Trophoblast cell (in vitro differentiated cells and primary cell): ENCODE measurements at regions not wholly inside any gene's neighbourhood (a gene's known extent, or its start where the extent isn't known, plus 50 kb on each side); places are given as distances from the start of the nearest gene placed in this dataset.

Experiments used
- DNase-seq, 2 donors: peaks; one replicate each; pipeline ENCODE4 v3.0.0-alpha.2; 2016
- H2AFZ ChIP-seq: 2 replicates; pipeline ENCODE4 v1.6.1; 2013; ENCODE audit warnings: low read length, moderate library complexity, mild to moderate bottlenecking; ENCODE audit not compliant: insufficient read depth, poor library complexity
- H2AK5ac ChIP-seq: 2 replicates; pipeline ENCODE4 v1.6.1; 2013; ENCODE audit warnings: mild to moderate bottlenecking, low read length
- H2BK120ac ChIP-seq: 2 replicates; pipeline ENCODE4 v1.6.1; 2013; ENCODE audit warnings: low read length, mild to moderate bottlenecking, moderate library complexity; ENCODE audit not compliant: insufficient read depth, poor library complexity
- H2BK12ac ChIP-seq: 2 replicates; pipeline ENCODE4 v1.6.1; 2013; ENCODE audit warnings: mild to moderate bottlenecking, low read length, moderate library complexity
- H2BK5ac ChIP-seq: 2 replicates; pipeline ENCODE4 v1.6.1; 2013; ENCODE audit warnings: low read length, low read depth, moderate library complexity, mild to moderate bottlenecking; ENCODE audit not compliant: poor library complexity
- H3K14ac ChIP-seq: 2 replicates; pipeline ENCODE4 v1.6.1; 2013; ENCODE audit warnings: mild to moderate bottlenecking, low read length
- H3K18ac ChIP-seq: 2 replicates; pipeline ENCODE4 v1.6.1; 2013; ENCODE audit warnings: mild to moderate bottlenecking, low read length
- H3K23ac ChIP-seq: 2 replicates; pipeline ENCODE4 v1.6.1; 2013; ENCODE audit warnings: low read length
- H3K27ac ChIP-seq: 2 replicates; pipeline ENCODE4 v1.5.1; 2013; ENCODE audit warnings: low read depth, mild to moderate bottlenecking, inconsistent platforms, low read length, moderate library complexity
- H3K27me3 ChIP-seq: 2 replicates; pipeline ENCODE4 v1.6.1; 2013; ENCODE audit warnings: inconsistent platforms, mild to moderate bottlenecking, low read length, moderate library complexity; ENCODE audit not compliant: insufficient read depth
- H3K36me3 ChIP-seq, 2 experiments: 1 replicate in 1 of 2; 2 replicates in 1 of 2; pipeline ENCODE4 v1.6.1; 2013; ENCODE audit warnings: low read length in 2 of 2, mild to moderate bottlenecking in 2 of 2, moderate library complexity in 1 of 2; ENCODE audit not compliant: insufficient read depth in 2 of 2, control insufficient read depth in 1 of 2
- H3K4ac ChIP-seq: 2 replicates; pipeline ENCODE4 v1.6.1; 2013; ENCODE audit warnings: low read depth, mild to moderate bottlenecking, low read length, moderate library complexity
- H3K4me1 ChIP-seq, 2 experiments: 1 replicate in 1 of 2; 2 replicates in 1 of 2; pipeline ENCODE4 v1.6.1; 2013; ENCODE audit warnings: low read length in 2 of 2, mild to moderate bottlenecking in 2 of 2, moderate library complexity in 1 of 2; ENCODE audit not compliant: insufficient read depth in 2 of 2, control insufficient read depth in 1 of 2
- H3K4me2 ChIP-seq: 2 replicates; pipeline ENCODE4 v1.6.1; 2013; ENCODE audit warnings: inconsistent platforms, mild to moderate bottlenecking, low read length, moderate library complexity
- H3K4me3 ChIP-seq: 2 replicates; pipeline ENCODE4 v1.5.1; 2013; ENCODE audit warnings: mild to moderate bottlenecking, low read depth, low read length, inconsistent platforms
- H3K79me1 ChIP-seq: one replicate; pipeline ENCODE4 v1.6.1; 2013; ENCODE audit warnings: low read length
- H3K79me2 ChIP-seq: 2 replicates; pipeline ENCODE4 v1.6.1; 2013; ENCODE audit warnings: low read length, mild to moderate bottlenecking; ENCODE audit not compliant: control insufficient read depth, insufficient read depth, poor library complexity
- H3K9ac ChIP-seq: 2 replicates; pipeline ENCODE4 v1.6.1; 2013; ENCODE audit warnings: mild to moderate bottlenecking, low read length
- H3K9me3 ChIP-seq: 2 replicates; pipeline ENCODE4 v1.6.1; 2013; ENCODE audit warnings: low read depth, mild to moderate bottlenecking, control low read depth, inconsistent platforms, low read length; ENCODE audit not compliant: insufficient read depth
- H4K12ac ChIP-seq: 2 replicates; pipeline ENCODE4 v1.6.1; 2013; ENCODE audit warnings: low read depth, mild to moderate bottlenecking, low read length, moderate library complexity
- H4K8ac ChIP-seq: 2 replicates; pipeline ENCODE4 v1.6.1; 2013; ENCODE audit warnings: low read depth, mild to moderate bottlenecking, low read length, moderate library complexity
- H4K91ac ChIP-seq: one replicate; pipeline ENCODE4 v1.6.1; 2013; ENCODE audit warnings: low read depth, mild to moderate bottlenecking, low read length, moderate library complexity
- WGBS: extraction: QIAGEN DNeasy Blood & Tissue Kit; methylation state at CpG from one replicate; pipeline ENCODE4 v1.1.7; 2013; ENCODE audit warnings: missing lambda C conversion rate; ENCODE audit not compliant: insufficient read length, insufficient coverage; ENCODE audit errors: extremely low coverage; 5-methylcytosine and 5-hydroxymethylcytosine counted together

GRCh38 chr6:40819182-40819834 is 219.7 kb downstream of the UNC5CL start:
- Histone ChIP-seq H3K18ac (no peak overlapping the region), H2BK12ac (no peak overlapping the region), H3K79me2 (no peaks in the 10 kb centered on the region), H3K9ac (no peak overlapping the region), H3K4ac (no peak overlapping the region), H3K27me3 (no peaks in the 10 kb centered on the region), H3K4me3 (no peak overlapping the region), H2BK120ac (no peak overlapping the region), H3K79me1 (no peaks in the 10 kb centered on the region), H2BK5ac (no peak overlapping the region), H3K9me3 (no peaks in the 10 kb centered on the region), H3K4me1 (no peaks in the 10 kb centered on the region), H4K8ac (no peak overlapping the region), H4K12ac (no peak overlapping the region), H3K23ac (no peak overlapping the region), H3K14ac (no peak overlapping the region), H3K36me3 (no peaks in the 10 kb centered on the region), H3K4me2 (no peak overlapping the region), H4K91ac (no peak overlapping the region), H3K27ac (no peak overlapping the region), H2AFZ (no peak overlapping the region), H2AK5ac (no peak overlapping the region)
- WGBS = no CpG with 5 or more reads among the region's 9 CpGs
- no peak for DNase-seq

DNA sequence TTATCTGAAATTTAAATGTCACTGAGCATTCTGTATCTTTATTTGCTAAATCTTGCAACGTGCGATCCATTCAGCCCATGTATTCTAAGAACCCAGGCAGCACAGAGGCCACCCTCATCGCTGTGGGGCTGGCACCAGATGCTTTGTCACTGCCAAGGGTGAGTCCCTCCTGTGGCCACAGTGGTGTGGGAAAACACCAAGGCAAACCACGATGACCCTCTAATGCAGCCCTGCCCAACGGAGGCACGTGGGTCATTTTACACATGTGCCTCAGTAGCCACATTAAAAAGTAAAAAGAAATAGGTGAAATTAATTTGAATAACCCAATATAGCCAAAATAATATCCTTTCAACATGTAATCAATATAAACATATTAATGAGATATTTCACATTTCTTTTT is 221.7 kb downstream of the UNC5CL start:
- Histone ChIP-seq H3K9ac (no peak overlapping the region), H4K91ac (no peak overlapping the region), H3K27ac (no peak overlapping the region), H3K27me3 (no peaks in the 10 kb centered on the region), H3K9me3 (no peaks in the 10 kb centered on the region), H4K12ac (no peak overlapping the region), H2BK120ac (no peak overlapping the region), H3K79me2 (no peaks in the 10 kb centered on the region), H2AFZ (no peak overlapping the region), H2AK5ac (no peak overlapping the region), H3K4me3 (no peak overlapping the region), H3K4me1 (no peaks in the 10 kb centered on the region), H3K4me2 (no peak overlapping the region), H4K8ac (no peak overlapping the region), H2BK12ac (no peak overlapping the region), H3K18ac (no peak overlapping the region), H3K23ac (no peak overlapping the region), H3K4ac (no peak overlapping the region), H3K79me1 (no peaks in the 10 kb centered on the region), H3K14ac (no peak overlapping the region), H2BK5ac (no peak overlapping the region), H3K36me3 (no peaks in the 10 kb centered on the region)
- DNase-seq = no peak
- WGBS = no CpG with 5 or more reads among the region's 6 CpGs

DNA sequence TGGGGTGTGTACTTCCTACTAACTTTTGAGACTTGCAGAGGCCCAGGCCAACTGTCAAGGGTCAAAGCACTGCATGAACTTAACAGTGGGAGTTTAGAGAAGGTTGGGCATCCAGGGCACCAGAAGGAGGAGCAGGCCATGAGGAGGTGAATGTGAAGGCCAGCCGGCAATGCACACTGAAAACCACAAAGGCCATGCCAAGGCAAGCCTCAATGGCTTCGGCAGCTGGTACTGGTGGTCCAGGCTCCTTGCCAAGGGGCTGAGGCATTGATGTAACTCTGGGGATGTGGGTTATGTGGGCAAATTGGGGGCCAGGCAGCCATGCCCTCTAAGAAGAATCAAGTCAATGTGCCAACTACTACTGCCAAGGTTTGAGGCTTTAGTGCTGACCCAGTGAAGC is 222.4 kb downstream of the UNC5CL start:
- Histone ChIP-seq H3K27ac (no peak overlapping the region), H3K79me1 (no peaks in the 10 kb centered on the region), H3K27me3 (no peaks in the 10 kb centered on the region), H3K4me3 (no peak overlapping the region), H2AK5ac (no peak overlapping the region), H3K9me3 (no peaks in the 10 kb centered on the region), H3K14ac (no peak overlapping the region), H3K18ac (no peak overlapping the region), H2AFZ (no peak overlapping the region), H3K79me2 (no peaks in the 10 kb centered on the region), H4K91ac (no peak overlapping the region), H3K4ac (no peak overlapping the region), H2BK12ac (no peak overlapping the region), H4K12ac (no peak overlapping the region), H2BK5ac (no peak overlapping the region), H4K8ac (no peak overlapping the region), H3K4me2 (no peak overlapping the region), H3K23ac (no peak overlapping the region), H3K9ac (no peak overlapping the region), H2BK120ac (no peak overlapping the region), H3K4me1 (no peaks in the 10 kb centered on the region), H3K36me3 (no peaks in the 10 kb centered on the region)
- DNase-seq = no peak
- no CpG with 5 or more reads among the region's 2 CpGs for WGBS

- Histone ChIP-seq H3K36me3 (no peaks in the 10 kb centered on the region), H2BK12ac (no peak overlapping the region), H3K18ac (no peak overlapping the region), H3K14ac (no peak overlapping the region), H3K4me3 (no peak overlapping the region), H3K79me2 (no peaks in the 10 kb centered on the region), H2AFZ (no peak overlapping the region), H2AK5ac (no peak overlapping the region), H4K12ac (no peak overlapping the region), H3K23ac (no peak overlapping the region), H3K79me1 (no peaks in the 10 kb centered on the region), H3K27ac (no peak overlapping the region), H2BK120ac (no peak overlapping the region), H3K9ac (no peak overlapping the region), H3K4ac (no peak overlapping the region), H3K27me3 (no peaks in the 10 kb centered on the region), H3K4me1 (no peaks in the 10 kb centered on the region), H2BK5ac (no peak overlapping the region), H3K9me3 (no peaks in the 10 kb centered on the region), H3K4me2 (no peak overlapping the region), H4K91ac (no peak overlapping the region), H4K8ac (no peak overlapping the region)
- DNase-seq = no peak
- WGBS = no CpG with 5 or more reads among the region's 12 CpGs
Measured at GRCh38 chr6:40815731-40816130, 223.3 kb downstream of the UNC5CL start.
